HEK293 (cell line): ENCODE measurements at regions not wholly inside any gene's neighbourhood (a gene's known extent, or its start where the extent isn't known, plus 50 kb on each side); places are given as distances from the start of the nearest gene placed in this dataset.

Source experiments
- CTCF ChIA-PET: fragments of 350-600 bp; formaldehyde crosslinking; extraction: SDS; loops from one replicate; lab custom pipeline; 2021; ENCODE audit warnings: antibody characterized with exemption; lab: Yijun Ruan, JAX
- POLR2A ChIA-PET: fragments of 300-600 bp; formaldehyde crosslinking; extraction: SDS; loops from one replicate; lab custom pipeline; 2020; ENCODE audit warnings: antibody characterized with exemption, inconsistent platforms; lab: Yijun Ruan, JAX
- H3K27ac ChIP-seq: fragments of 200-500 bp; sonication (Bioruptor generic); 2 replicates; pipeline ENCODE4 v1.5.1; 2014; ENCODE audit warnings: low read depth, low read length, control low read depth, inconsistent platforms; ENCODE audit errors: extremely low read depth
- H3K36me3 ChIP-seq, 2 experiments: fragments of 200-500 bp in 1 of 2; sonication (Bioruptor generic) in 1 of 2; 1 replicate in 1 of 2; 2 replicates in 1 of 2; pipeline ENCODE4 v1.5.1; 2014 to 2017; ENCODE audit warnings: inconsistent platforms in 2 of 2, low read length in 2 of 2; ENCODE audit not compliant: control insufficient read depth in 2 of 2, insufficient read depth in 1 of 2
- H3K4me1 ChIP-seq: fragments of 200-500 bp; sonication (Bioruptor generic); 2 replicates; pipeline ENCODE4 v1.5.1; 2014; ENCODE audit warnings: mild to moderate bottlenecking, low read length, inconsistent platforms; ENCODE audit not compliant: control insufficient read depth, insufficient read depth
- H3K4me3 ChIP-seq: 2 replicates; pipeline ENCODE4 v1.5.1; 2011; ENCODE audit warnings: low read depth, mild to moderate bottlenecking, control low read depth, low read length, moderate library complexity
- H3K9me3 ChIP-seq: fragments of 200-500 bp; sonication (Bioruptor generic); 2 replicates; pipeline ENCODE4 v1.5.1; 2014; ENCODE audit warnings: low read depth, low read length, inconsistent platforms; ENCODE audit not compliant: control insufficient read depth, insufficient read depth
- FEZF1 ChIP-seq: fragments of 450-650 bp; formaldehyde crosslinking; IDR thresholded peaks from 2 replicates; pipeline ENCODE4 v1.5.1; 2016; ENCODE audit warnings: missing biosample characterization, missing genetic modification characterization
- HOXD13 ChIP-seq: sonication (generic); formaldehyde crosslinking; IDR thresholded peaks from 2 replicates; pipeline ENCODE4 v1.8.0; 2022; ENCODE audit warnings: missing genetic modification reagents, borderline replicate concordance
- PRDM2 ChIP-seq: fragments of 450-650 bp; formaldehyde crosslinking; IDR thresholded peaks from 2 replicates; pipeline ENCODE4 v1.5.1; 2016; ENCODE audit warnings: missing biosample characterization, missing genetic modification characterization, borderline replicate concordance
- RBAK ChIP-seq: fragments of 450-650 bp; formaldehyde crosslinking; IDR thresholded peaks from 2 replicates; pipeline ENCODE4 v1.5.1; 2016; ENCODE audit warnings: missing biosample characterization, missing genetic modification characterization
- SCRT2 ChIP-seq: fragments of 450-650 bp; formaldehyde crosslinking; IDR thresholded peaks from 2 replicates; pipeline ENCODE4 v1.5.1; 2016; ENCODE audit warnings: missing biosample characterization, missing genetic modification characterization
- ZBTB49 ChIP-seq: fragments of 450-650 bp; formaldehyde crosslinking; IDR thresholded peaks from 2 replicates; pipeline ENCODE4 v1.5.1; 2016; ENCODE audit warnings: missing biosample characterization, missing genetic modification characterization, low read depth
- ZNF26 ChIP-seq: fragments of 450-650 bp; formaldehyde crosslinking; IDR thresholded peaks from 2 replicates; pipeline ENCODE4 v1.5.1; 2016; ENCODE audit warnings: missing biosample characterization, missing genetic modification characterization
- ZNF266 ChIP-seq: fragments of 450-650 bp; formaldehyde crosslinking; IDR thresholded peaks from 2 replicates; pipeline ENCODE4 v1.5.1; 2016; ENCODE audit warnings: missing biosample characterization, missing genetic modification characterization, low read depth
- ZNF324 ChIP-seq: fragments of 450-650 bp; formaldehyde crosslinking; IDR thresholded peaks from 2 replicates; pipeline ENCODE4 v1.5.1; 2016; ENCODE audit warnings: missing biosample characterization, missing genetic modification characterization
- ZNF518A ChIP-seq: fragments of 450-650 bp; formaldehyde crosslinking; conservative IDR thresholded peaks from 2 replicates; pipeline ENCODE4 v1.5.1; 2016; ENCODE audit warnings: low read depth, missing biosample characterization, missing genetic modification characterization
- ZNF843 ChIP-seq: fragments of 450-650 bp; formaldehyde crosslinking; IDR thresholded peaks from 2 replicates; pipeline ENCODE4 v1.5.1; 2016; ENCODE audit warnings: missing biosample characterization, missing genetic modification characterization
- ZSCAN23 ChIP-seq: fragments of 450-650 bp; formaldehyde crosslinking; IDR thresholded peaks from 2 replicates; pipeline ENCODE4 v1.5.1; 2016; ENCODE audit warnings: missing biosample characterization, missing genetic modification characterization
- TF ChIP-seq, protein P1 (sequence below): fragments of 450-650 bp; formaldehyde crosslinking; IDR thresholded peaks from 2 replicates; pipeline ENCODE4 v1.5.1; 2017; ENCODE audit warnings: missing biosample characterization, missing genetic modification characterization

DNA sequence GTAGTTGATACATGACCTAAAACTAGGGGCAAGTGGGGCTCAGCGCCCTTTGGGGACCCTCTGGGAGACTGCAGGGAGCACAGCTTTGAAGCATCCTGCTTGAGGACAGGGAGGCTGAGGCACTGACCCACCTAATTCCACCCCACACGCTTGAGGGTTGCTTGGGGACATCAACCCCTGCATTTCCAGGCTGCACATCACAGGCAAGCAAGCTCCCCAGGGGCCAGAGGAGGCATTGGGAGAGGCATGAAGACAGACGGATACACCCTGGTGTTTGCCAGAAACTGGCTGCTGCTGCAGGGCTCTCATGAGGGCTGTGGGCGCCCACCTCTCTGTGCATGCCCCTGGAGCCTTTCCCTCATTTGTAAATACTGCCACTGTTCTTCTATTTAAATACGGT is 99.3 kb downstream of the ABHD5 start:
- Histone ChIP-seq H3K4me1 (no peaks in the 10 kb centered on the region), H3K36me3 (no peaks in the 10 kb centered on the region), H3K9me3 (no peaks in the 10 kb centered on the region), H3K4me3 (no peak overlapping the region), H3K27ac (no peak overlapping the region)
- TF ChIP-seq HOXD13 (CRISPR knock-in tag) (no peak), ZNF324 (no peak)
- CTCF ChIA-PET = no interaction called here
- POLR2A ChIA-PET = no interaction called here

DNA sequence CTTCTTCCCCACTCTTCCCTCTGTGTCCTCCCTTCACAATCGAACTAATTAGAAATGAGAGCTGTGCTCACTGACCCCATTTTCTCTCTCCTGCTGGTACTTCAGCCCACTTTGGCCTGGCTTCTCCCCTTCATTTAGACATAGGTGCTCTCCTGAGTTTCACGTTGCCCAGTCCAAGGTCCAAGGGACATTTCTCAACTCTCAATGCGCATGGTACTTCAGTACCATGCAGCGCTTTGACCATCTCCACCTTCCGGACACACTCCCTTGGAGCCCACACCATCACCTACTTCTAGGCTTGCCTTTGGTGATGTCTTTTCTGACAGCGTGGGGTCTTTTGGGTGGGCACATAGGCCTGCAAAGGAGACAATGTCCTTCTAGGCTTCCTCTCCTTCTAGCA is 99.7 kb downstream of the ABHD5 start:
- ChIA-PET POLR2A (no interaction called here), CTCF (no interaction called here)
- Histone ChIP-seq H3K36me3 (no peaks in the 10 kb centered on the region), H3K4me3 (no peak overlapping the region), H3K27ac (no peak overlapping the region), H3K9me3 (no peaks in the 10 kb centered on the region), H3K4me1 (no peaks in the 10 kb centered on the region)
- no peak for TF ChIP-seq ZNF518A (tag by site-specific recombination)
- no peak for TF ChIP-seq ZNF26 (tag by site-specific recombination)
- no peak for TF ChIP-seq ZNF843 (tag by site-specific recombination)

DNA sequence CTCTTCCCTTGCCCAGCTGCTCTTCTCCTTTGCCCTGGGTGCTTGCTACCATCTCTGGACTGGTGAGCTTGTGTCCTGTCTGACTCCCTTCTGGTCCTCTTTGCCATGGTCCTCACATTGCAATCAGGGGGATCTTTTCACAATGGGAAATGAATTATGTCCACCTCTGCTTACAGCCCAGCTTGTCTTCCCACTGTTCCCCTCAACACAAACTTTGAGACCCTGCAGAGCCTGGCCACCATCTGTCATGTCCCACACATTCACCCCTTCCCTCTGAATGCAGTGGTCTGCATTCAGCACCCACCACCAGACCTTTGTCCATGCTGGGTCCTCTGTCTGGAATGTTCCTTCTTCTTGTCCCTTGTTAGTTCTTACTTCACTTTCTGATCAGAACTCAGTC is 100.5 kb downstream of the ABHD5 start:
- Histone ChIP-seq H3K4me1 (no peaks in the 10 kb centered on the region), H3K4me3 (no peak overlapping the region), H3K27ac (no peak overlapping the region), H3K9me3 (no peaks in the 10 kb centered on the region), H3K36me3 (no peaks in the 10 kb centered on the region)
- CTCF ChIA-PET = no interaction called here
- POLR2A ChIA-PET = no interaction called here
- no peak for TF ChIP-seq SCRT2 (tag by site-specific recombination)
- TF ChIP-seq PRDM2 (tag by site-specific recombination) = no peak
- no peak for TF ChIP-seq ZSCAN23 (tag by site-specific recombination)
- no peak for TF ChIP-seq RBAK (tag by site-specific recombination)
- TF ChIP-seq FEZF1 (tag by site-specific recombination) = no peak
- TF ChIP-seq ZBTB49 (tag by site-specific recombination) = no peak
- no peak for TF ChIP-seq ZNF266 (tag by site-specific recombination)
- TF ChIP-seq, protein P1, sequence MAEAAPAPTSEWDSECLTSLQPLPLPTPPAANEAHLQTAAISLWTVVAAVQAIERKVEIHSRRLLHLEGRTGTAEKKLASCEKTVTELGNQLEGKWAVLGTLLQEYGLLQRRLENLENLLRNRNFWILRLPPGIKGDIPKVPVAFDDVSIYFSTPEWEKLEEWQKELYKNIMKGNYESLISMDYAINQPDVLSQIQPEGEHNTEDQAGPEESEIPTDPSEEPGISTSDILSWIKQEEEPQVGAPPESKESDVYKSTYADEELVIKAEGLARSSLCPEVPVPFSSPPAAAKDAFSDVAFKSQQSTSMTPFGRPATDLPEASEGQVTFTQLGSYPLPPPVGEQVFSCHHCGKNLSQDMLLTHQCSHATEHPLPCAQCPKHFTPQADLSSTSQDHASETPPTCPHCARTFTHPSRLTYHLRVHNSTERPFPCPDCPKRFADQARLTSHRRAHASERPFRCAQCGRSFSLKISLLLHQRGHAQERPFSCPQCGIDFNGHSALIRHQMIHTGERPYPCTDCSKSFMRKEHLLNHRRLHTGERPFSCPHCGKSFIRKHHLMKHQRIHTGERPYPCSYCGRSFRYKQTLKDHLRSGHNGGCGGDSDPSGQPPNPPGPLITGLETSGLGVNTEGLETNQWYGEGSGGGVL (tag by site-specific recombination) = no peak
